Dendritic cell treated with granulocyte-macrophage colony-stimulating factor and Interleukin-4, amounts not matched to agents 40 ng/mL and 50 ng/mL, for 4 days (primary cell): ENCODE measurements at regions not wholly inside any gene's neighbourhood (a gene's known extent, or its start where the extent isn't known, plus 50 kb on each side); places are given as distances from the start of the nearest gene placed in this dataset.
"Not testable (repeated sequence)": the region's sequence is repeated elsewhere in the genome, so short reads cannot be mapped to it uniquely, and the experiment has no call there.

Experiments used
- H3K27ac Mint-ChIP-seq: one replicate; pipeline ENCODE4 v1.8.0; 2022; ENCODE audit warnings: mild to moderate bottlenecking, mixed read lengths
- H3K27me3 Mint-ChIP-seq: one replicate; pipeline ENCODE4 v1.8.0; 2022; ENCODE audit warnings: mild to moderate bottlenecking, mixed read lengths
- H3K36me3 Mint-ChIP-seq: one replicate; pipeline ENCODE4 v1.8.0; 2022; ENCODE audit warnings: low read depth, mixed read lengths
- H3K4me1 Mint-ChIP-seq: one replicate; pipeline ENCODE4 v1.8.0; 2022; ENCODE audit warnings: low read depth, mixed read lengths
- H3K4me3 Mint-ChIP-seq: one replicate; pipeline ENCODE4 v1.8.0; 2022; ENCODE audit warnings: mild to moderate bottlenecking, moderate library complexity, mixed read lengths
- H3K9me3 Mint-ChIP-seq: one replicate; pipeline ENCODE4 v1.8.0; 2022; ENCODE audit warnings: mixed read lengths
- intact Hi-C: fragments of 100-400 bp; cut with micrococcal nuclease; formaldehyde crosslinking; loops from one replicate; pipeline ENCODE4 v1.15.0; 2022

DNA sequence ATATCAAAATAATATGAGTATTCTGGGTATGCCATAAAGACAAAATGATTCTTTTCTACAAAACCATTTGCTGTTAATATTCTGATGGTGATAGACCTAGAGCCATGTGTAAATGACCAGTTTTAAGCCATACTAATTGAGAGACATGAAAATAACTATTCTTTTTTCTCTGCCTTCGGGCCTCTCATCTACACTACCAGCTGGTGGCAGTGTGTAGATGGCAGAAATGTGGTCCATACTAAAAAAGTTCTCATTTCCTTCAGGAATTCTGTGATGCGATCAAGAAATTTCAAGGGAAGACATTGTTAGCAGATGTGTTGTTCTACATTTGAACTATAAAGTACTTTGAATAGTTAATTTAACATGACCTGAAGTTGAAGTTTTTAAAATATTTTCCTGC lies 485.2 kb downstream of the TRIB2 start:
- H3K36me3 Mint-ChIP-seq, result no peaks in the 10 kb centered on the region
- H3K27me3 Mint-ChIP-seq, result no peaks in the 10 kb centered on the region
- no peak overlapping the region for H3K27ac Mint-ChIP-seq
- intact Hi-C loops, result no loop called here
- H3K9me3 Mint-ChIP-seq, result no peaks in the 10 kb centered on the region
- H3K4me1 Mint-ChIP-seq, result no peaks in the 10 kb centered on the region
- H3K4me3 Mint-ChIP-seq, result no peak overlapping the region

DNA sequence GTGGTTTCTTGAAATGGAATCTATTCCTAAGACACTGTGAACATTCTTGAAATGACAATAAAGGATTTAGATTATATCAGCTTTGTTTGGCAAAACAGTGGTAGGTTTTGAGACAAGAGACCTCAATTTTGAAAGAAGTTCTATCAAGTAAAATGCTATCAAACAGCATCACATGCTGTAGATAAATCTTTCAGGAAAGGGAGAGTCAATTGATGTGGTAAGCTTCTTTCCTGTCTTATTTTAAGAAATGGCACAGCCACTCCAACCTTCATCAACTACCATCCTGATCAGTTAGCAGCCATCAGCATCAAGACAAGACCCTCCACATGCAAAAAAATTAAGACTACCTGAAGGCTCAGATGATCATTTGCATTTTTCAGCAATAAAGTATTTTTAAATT lies 495.4 kb downstream of the TRIB2 start:
- Mint-ChIP-seq H3K27ac (no peak overlapping the region), H3K27me3 (no peaks in the 10 kb centered on the region), H3K9me3 (peaks cover 22% of the 10 kb centered on the region), H3K4me1 (no peaks in the 10 kb centered on the region), H3K4me3 (no peak overlapping the region), H3K36me3 (no peaks in the 10 kb centered on the region)
- intact Hi-C loops, result no loop called here

DNA sequence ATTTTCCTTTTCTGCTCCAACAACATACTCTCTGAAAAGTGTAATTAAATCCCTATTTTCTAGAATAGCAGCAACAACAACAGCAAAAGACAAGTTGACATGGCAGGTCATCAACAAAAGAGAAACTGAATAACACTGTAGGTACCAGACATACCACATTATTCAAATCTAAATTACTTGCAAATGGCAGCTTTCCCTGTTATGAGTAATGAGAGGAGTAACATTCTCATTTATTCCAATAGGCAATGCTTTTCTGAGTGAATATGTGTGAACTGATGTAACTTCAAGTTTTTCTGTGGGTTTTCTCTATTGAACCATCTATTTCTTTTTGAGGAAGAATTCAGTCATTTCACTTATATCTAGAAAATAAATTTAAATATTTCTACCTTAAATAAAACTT lies 501.5 kb downstream of the TRIB2 start:
- Mint-ChIP-seq H3K4me1 (no peaks in the 10 kb centered on the region), H3K4me3 (no peak overlapping the region), H3K9me3 (peaks cover 16% of the 10 kb centered on the region), H3K27me3 (no peaks in the 10 kb centered on the region), H3K36me3 (no peaks in the 10 kb centered on the region), H3K27ac (no peak overlapping the region)
- intact Hi-C loops, result no loop called here

DNA sequence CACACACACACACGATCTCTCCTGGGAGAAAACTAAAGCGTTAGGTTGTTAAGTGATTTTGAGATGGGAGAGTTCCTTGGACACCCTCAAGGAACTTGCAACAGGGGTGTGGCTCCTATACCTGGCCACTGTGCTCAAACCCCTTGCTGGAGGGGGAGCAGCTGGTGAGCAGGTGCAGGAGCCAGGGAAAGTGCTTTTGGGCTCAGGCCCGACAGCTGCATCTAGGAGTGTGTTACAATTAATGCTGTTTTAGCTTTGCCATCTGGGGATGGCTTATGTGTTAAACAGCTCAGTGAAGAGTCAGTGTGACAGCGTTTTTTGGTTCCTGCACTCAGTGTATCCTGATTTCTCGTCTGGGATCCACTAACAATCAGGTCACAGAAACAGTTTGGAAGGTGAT lies 510.8 kb downstream of the TRIB2 start:
- Mint-ChIP-seq H3K4me1 (no peaks in the 10 kb centered on the region), H3K9me3 (no peaks in the 10 kb centered on the region), H3K27ac (no peak overlapping the region), H3K4me3 (no peak overlapping the region), H3K36me3 (no peaks in the 10 kb centered on the region), H3K27me3 (no peaks in the 10 kb centered on the region)
- intact Hi-C loops, result no loop called here

DNA sequence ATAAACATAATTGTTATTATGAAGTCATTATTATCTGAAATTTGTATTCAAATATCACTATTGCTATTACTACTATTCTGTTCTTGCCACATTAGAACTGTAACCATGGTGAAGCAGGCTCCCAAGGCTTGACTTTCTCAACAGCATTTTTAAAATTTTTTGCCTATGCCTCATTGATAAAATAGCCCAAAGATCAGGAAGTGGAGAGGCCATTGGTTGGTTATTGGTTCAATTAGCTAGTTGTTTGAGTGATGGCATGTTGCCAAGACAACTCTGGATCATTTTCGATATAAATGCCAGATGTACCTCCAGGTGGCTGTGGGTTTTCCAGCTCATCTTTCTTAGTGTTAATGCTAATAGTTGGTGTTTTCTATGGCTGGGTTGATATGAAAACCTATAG lies 513.5 kb downstream of the TRIB2 start:
- no peaks in the 10 kb centered on the region for H3K27me3 Mint-ChIP-seq
- H3K36me3 Mint-ChIP-seq, result no peaks in the 10 kb centered on the region
- intact Hi-C loops, result no loop called here
- H3K4me1 Mint-ChIP-seq, result no peaks in the 10 kb centered on the region
- no peak overlapping the region for H3K27ac Mint-ChIP-seq
- H3K9me3 Mint-ChIP-seq, result no peaks in the 10 kb centered on the region
- no peak overlapping the region for H3K4me3 Mint-ChIP-seq

DNA sequence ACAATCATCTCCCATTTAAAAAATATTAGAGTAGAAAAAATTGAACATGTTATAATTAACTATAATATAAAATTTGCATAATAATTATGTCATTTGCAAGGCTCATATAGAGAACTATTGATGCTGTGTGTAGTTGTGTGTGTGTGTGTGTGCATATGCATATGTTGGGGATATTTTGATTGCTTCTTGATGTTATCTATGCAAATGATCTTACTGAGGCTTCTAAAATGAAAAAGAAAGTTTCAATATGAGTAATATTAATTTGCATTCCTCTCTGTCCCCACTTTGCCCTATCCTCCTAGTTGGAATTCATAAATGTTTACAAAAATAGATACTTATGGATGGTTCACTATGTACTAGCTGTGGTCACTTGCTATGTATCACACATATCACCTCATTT lies 523.3 kb downstream of the TRIB2 start:
- H3K27ac Mint-ChIP-seq, result no peak overlapping the region
- no peaks in the 10 kb centered on the region for H3K27me3 Mint-ChIP-seq
- no peaks in the 10 kb centered on the region for H3K9me3 Mint-ChIP-seq
- intact Hi-C loops, result no loop called here
- no peaks in the 10 kb centered on the region for H3K4me1 Mint-ChIP-seq
- no peak overlapping the region for H3K4me3 Mint-ChIP-seq
- H3K36me3 Mint-ChIP-seq, result no peaks in the 10 kb centered on the region

DNA sequence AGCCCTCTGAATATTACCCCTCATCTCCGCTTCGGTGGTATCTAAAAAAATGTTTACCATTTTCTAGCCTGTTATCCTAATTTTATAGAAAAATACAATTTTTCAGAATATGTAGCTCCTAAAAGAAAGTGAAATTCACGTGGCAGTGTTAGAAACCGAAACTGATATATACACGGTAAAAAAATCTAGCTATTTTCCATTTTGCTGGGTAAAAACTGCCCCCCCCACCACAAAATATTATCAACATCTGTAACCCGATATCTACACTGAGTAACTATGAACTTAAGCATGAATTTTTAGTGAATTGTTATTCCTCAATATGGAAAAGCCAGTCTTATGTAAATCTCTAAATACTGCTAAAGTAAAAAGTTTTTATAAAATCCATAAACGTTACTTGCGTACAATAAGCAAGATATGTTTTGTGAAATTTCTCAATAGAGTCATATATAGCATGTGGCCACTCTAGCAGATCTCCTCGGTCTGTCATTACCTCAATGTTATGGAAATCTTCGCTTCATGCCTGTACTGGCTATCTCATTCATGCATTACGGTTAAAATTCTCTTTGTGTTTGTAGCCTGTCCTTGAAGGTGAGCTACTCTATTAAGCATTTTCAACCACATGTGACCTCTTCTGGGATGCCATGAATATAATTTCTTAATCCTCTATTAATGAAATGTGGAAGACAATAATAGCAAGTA lies 524.2 kb downstream of the TRIB2 start:
- H3K4me3 Mint-ChIP-seq, result no peak overlapping the region
- H3K9me3 Mint-ChIP-seq, result no peaks in the 10 kb centered on the region
- no peaks in the 10 kb centered on the region for H3K27me3 Mint-ChIP-seq
- intact Hi-C loops, result no loop called here
- H3K4me1 Mint-ChIP-seq, result no peaks in the 10 kb centered on the region
- no peaks in the 10 kb centered on the region for H3K36me3 Mint-ChIP-seq
- no peak overlapping the region for H3K27ac Mint-ChIP-seq

DNA sequence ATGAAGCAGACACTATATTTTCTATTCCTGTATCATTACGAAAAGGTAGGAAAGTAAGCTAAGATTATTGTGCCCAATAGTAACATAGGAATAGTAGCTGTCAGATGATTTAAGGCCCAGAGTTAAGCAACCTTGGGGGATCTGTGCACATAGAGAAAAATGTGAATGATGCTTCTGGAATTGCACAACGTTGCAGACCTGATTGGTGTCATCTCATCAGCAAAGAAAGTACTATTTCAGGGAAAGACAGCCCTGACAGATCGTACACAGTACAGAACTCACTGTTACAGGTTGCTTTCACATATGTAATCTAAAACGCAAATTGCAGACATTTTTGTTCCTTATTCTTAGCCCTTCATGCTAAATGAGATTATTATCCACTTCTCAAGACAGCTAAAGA lies 535.9 kb downstream of the TRIB2 start:
- Mint-ChIP-seq H3K27me3 (no peaks in the 10 kb centered on the region), H3K36me3 (no peaks in the 10 kb centered on the region), H3K27ac (no peak overlapping the region), H3K4me1 (no peaks in the 10 kb centered on the region), H3K9me3 (peaks cover 4% of the 10 kb centered on the region), H3K4me3 (no peak overlapping the region)
- intact Hi-C loops, result no loop called here

DNA sequence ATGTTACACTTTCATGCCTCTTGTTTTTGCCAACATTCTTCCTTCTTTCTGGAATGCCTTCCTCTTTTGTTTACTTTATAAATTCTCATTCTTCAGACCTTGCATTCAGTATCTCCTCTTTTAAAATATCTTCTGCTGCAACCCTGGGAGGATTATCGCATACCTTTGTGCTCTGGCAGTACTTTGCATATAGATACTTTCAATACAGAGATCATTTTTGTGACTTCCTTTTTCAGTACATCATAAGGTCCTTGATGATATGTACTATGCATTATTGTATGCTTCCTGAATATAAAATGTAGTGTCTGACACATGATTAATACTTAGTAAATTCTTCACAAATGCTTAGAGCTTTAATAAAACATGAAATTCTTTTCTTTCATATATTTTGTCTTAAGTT lies 538.7 kb downstream of the TRIB2 start:
- intact Hi-C loops, result no loop called here
- H3K27me3 Mint-ChIP-seq, result no peaks in the 10 kb centered on the region
- no peak overlapping the region for H3K27ac Mint-ChIP-seq
- H3K4me3 Mint-ChIP-seq, result no peak overlapping the region
- no peaks in the 10 kb centered on the region for H3K4me1 Mint-ChIP-seq
- H3K9me3 Mint-ChIP-seq, result peaks cover 18% of the 10 kb centered on the region
- no peaks in the 10 kb centered on the region for H3K36me3 Mint-ChIP-seq

DNA sequence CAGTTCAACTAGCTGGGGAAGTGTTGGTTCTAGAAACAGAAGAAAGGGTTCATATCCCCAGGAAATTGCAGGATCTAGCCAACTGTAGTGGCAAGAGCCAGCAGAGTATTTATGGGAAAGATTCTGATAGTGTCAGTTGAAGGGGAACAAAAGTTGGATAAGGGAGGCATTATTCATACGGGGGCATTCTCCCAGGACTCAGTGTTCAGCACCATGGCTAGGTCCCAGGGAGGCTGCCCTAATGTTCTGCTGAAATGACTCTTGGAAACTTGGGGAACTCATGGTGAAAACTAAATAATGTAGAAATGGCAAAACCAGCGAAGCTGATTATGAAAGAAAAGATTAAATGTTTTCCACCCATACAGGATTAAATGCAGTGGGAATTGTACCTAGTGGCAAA lies 543.7 kb downstream of the TRIB2 start:
- Mint-ChIP-seq H3K27ac (no peak overlapping the region), H3K4me3 (no peak overlapping the region), H3K36me3 (no peaks in the 10 kb centered on the region), H3K9me3 (peaks cover 35% of the 10 kb centered on the region), H3K27me3 (no peaks in the 10 kb centered on the region), H3K4me1 (no peaks in the 10 kb centered on the region)
- intact Hi-C loops, result no loop called here

DNA sequence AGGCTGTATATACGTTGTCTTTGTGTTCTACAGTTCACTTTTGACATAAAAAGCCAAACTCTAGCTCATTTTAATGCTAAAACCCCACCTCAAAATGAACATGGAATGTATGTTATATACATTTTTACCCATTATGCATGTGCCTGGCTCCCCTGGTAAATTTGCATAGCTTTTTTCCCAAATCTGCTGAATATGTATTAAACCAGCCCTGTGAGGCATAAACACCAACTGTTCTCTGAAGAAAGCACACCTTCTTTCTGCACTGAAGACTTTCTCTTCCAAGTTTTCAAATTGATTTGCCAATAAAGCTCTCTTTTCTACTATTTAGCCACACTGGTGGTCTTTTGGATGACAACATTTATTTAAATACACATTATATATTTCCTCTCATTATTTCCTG lies 549.4 kb downstream of the TRIB2 start:
- no peak overlapping the region for H3K27ac Mint-ChIP-seq
- intact Hi-C loops, result no loop called here
- no peaks in the 10 kb centered on the region for H3K36me3 Mint-ChIP-seq
- no peaks in the 10 kb centered on the region for H3K4me1 Mint-ChIP-seq
- no peak overlapping the region for H3K4me3 Mint-ChIP-seq
- peaks cover 17% of the 10 kb centered on the region for H3K9me3 Mint-ChIP-seq
- no peaks in the 10 kb centered on the region for H3K27me3 Mint-ChIP-seq

DNA sequence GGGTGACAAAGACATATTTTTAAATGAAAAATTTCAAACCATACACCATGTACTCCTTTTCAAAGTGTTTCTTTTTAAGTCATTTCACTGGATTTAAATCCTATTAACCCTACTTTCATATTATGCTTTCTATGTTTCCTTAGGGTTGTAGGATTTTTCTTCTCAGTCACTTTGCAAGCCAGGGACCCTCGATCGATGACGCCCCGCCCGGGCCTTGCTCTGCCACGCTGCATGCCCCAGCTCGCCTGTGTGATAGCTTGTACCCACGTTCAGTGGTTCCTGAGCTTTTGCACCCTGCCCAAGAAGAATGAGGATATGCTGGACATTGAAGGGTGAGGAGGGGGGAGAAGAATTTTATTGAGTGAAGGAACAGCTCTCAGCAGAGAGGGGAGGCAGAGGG lies 568.0 kb downstream of the TRIB2 start:
- Mint-ChIP-seq H3K9me3 (peaks cover 25% of the 10 kb centered on the region), H3K27me3 (no peaks in the 10 kb centered on the region), H3K4me1 (no peaks in the 10 kb centered on the region), H3K36me3 (no peaks in the 10 kb centered on the region), H3K4me3 (no peak overlapping the region), H3K27ac (no peak overlapping the region)
- intact Hi-C loops, result no loop called here

DNA sequence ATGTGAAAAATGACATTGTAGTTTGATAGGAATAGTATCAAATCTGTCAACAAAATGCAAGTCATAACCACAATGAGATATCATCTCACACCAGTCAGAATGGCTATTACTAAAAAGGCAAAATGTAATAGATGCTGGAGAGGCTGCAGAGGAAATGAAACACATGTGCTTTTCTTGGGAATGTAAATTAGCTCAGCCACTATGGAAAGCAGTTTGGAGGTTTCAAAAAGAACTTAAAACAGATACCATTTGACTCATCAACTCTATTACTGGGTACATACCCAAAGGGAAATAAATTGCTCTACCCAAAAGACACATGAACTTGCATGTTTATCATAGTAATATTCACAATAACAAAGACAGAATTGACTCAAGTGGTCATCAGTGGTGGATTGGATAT lies 572.6 kb downstream of the TRIB2 start:
- Mint-ChIP-seq H3K4me1 (no peaks in the 10 kb centered on the region), H3K9me3 (peaks cover 50% of the 10 kb centered on the region), H3K27ac (no peak overlapping the region), H3K36me3 (no peaks in the 10 kb centered on the region), H3K27me3 (no peaks in the 10 kb centered on the region), H3K4me3 (no peak overlapping the region)
- intact Hi-C loops, result no loop called here

DNA sequence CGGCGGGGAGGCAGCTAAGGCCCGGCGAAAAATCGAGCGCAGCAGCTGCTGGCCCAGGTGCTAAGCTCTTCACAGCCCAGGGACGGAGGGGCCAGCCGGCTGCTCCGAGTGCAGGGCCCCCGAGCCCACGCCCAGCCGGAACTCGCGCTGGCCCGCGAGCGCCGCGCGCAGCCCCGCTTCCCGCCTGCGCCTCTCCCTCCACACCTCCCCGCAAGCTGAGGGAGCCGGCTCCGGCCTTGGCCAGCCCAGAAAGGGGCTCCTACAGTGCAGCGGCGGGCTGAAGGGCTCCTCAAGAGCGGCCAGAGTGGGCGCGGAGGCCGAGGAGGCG lies 591.7 kb downstream of the TRIB2 start:
- H3K27me3 Mint-ChIP-seq, H3K27ac Mint-ChIP-seq, H3K36me3 Mint-ChIP-seq, intact Hi-C loops, H3K4me1 Mint-ChIP-seq, H3K4me3 Mint-ChIP-seq: not testable (repeated sequence)
- peaks cover 46% of the 10 kb centered on the region for H3K9me3 Mint-ChIP-seq

DNA sequence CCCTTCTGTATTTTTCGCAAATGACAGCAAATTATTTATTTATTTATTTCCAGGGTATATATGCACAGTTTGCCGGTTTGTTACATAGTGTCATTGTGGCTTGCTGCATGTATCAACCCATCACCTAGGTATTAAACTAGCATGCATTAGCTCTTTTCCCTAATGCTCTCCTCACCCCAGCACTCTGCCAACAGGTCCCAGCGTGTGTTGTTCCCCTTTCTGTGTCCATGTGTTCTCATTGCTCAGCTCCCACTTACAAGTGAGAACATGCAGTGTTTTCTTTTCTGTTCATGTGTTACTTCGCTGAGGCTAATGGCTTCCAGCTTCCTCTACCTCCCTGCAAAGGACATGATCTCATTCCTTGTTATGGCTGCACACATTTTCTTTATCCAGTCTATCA lies 592.3 kb downstream of the TRIB2 start:
- no peaks in the 10 kb centered on the region for H3K36me3 Mint-ChIP-seq
- H3K9me3 Mint-ChIP-seq, result peaks cover 46% of the 10 kb centered on the region
- H3K4me3 Mint-ChIP-seq, result no peak overlapping the region
- no peak overlapping the region for H3K27ac Mint-ChIP-seq
- no peaks in the 10 kb centered on the region for H3K27me3 Mint-ChIP-seq
- H3K4me1 Mint-ChIP-seq, result no peaks in the 10 kb centered on the region
- intact Hi-C loops, result no loop called here
